HepG2 (cell line): ENCODE measurements at regions not wholly inside any gene's neighbourhood (a gene's known extent, or its start where the extent isn't known, plus 50 kb on each side); places are given as distances from the start of the nearest gene placed in this dataset.

Experiments
- ATAC-seq: fragments of 200-7000 bp; cut with Tn5 transposase; 3 replicates; pipeline ENCODE4 v1.9.1; 2020; ENCODE audit warnings: mild to moderate bottlenecking, moderate library complexity
- BruUV-seq: library from RNA; stranded (reverse); fragments of 400-500 nt; replicated peaks from 2 replicates; lab custom pipeline; 2021; lab: Mats Ljungman, UMichigan
- CTCF ChIA-PET: fragments of 300-600 bp; formaldehyde crosslinking; extraction: SDS; loops from one replicate; lab custom pipeline; 2021; ENCODE audit warnings: low total read pairs, inconsistent platforms, low intra/inter-chr PET ratio; lab: Yijun Ruan, JAX
- POLR2A ChIA-PET: fragments of 350-600 bp; sonication (Branson Sonifier 250); formaldehyde crosslinking; loops from one replicate; lab custom pipeline; 2020; ENCODE audit warnings: antibody characterized with exemption, inconsistent platforms; lab: Yijun Ruan, JAX
- DNase-seq: peaks from one replicate; pipeline ENCODE4 v3.0.0-alpha.2; 2015; ENCODE audit warnings: low spot score
- FAIRE-seq: peaks from 3 replicates; lab custom pipeline; 2011; peaks lifted over from hg19 to GRCh38; lab: Jason Lieb, UNC
- H2AFZ ChIP-seq: one replicate; pipeline ENCODE4 v1.6.1; 2011; ENCODE audit warnings: low read length, inconsistent platforms
- H3K27ac ChIP-seq: fragments of 300-600 bp; 3 replicates; pipeline ENCODE4 v1.8.0; 2011; ENCODE audit warnings: mixed run types, mild to moderate bottlenecking, mixed read lengths, low read length, inconsistent platforms; ENCODE audit not compliant: insufficient read depth; ENCODE audit errors: extremely low read length
- H3K27me3 ChIP-seq, 2 experiments: fragments of 200-600 bp in 1 of 2; 2 replicates in 1 of 2; 3 replicates in 1 of 2; pipeline versions ENCODE4 v1.6.0 to v1.8.0; 2011; ENCODE audit warnings: low read length in 2 of 2, mild to moderate bottlenecking in 2 of 2, moderate library complexity in 2 of 2, inconsistent platforms in 1 of 2; ENCODE audit not compliant: insufficient read depth in 2 of 2, control insufficient read depth in 1 of 2
- H3K36me3 ChIP-seq, 2 experiments: fragments of 200-600 bp in 1 of 2; replicated peaks in 1 of 2; 2 replicates in 1 of 2; 3 replicates in 1 of 2; pipeline versions ENCODE4 v1.5.1 to v1.8.0; 2011; ENCODE audit warnings: low read length in 2 of 2, inconsistent platforms in 1 of 2; ENCODE audit not compliant: insufficient read depth in 2 of 2, control insufficient read depth in 1 of 2
- H3K4me1 ChIP-seq: 2 replicates; pipeline ENCODE4 v1.5.1; 2012; ENCODE audit warnings: low read length, inconsistent platforms; ENCODE audit not compliant: insufficient read depth
- H3K4me2 ChIP-seq: 2 replicates; pipeline ENCODE4 v1.6.0; 2011; ENCODE audit warnings: low read depth, low read length, inconsistent platforms
- H3K4me3 ChIP-seq, 3 experiments: fragments of 200-600 bp in 1 of 3; sonication (generic), shearing (Covaris generic) in 1 of 3; replicated peaks in 1 of 3; 2 replicates each; pipeline ENCODE4 v1.5.1; 2011 to 2016; ENCODE audit warnings: low read length in 3 of 3, inconsistent platforms in 2 of 3, low read depth in 2 of 3, mild to moderate bottlenecking in 2 of 3, control low read depth in 1 of 3, mixed read lengths in 1 of 3; ENCODE audit not compliant: insufficient read depth in 1 of 3
- H3K79me2 ChIP-seq: one replicate; pipeline ENCODE4 v1.6.1; 2011; ENCODE audit warnings: low read length, inconsistent platforms; ENCODE audit not compliant: insufficient read depth
- H3K9ac ChIP-seq: 2 replicates; pipeline ENCODE4 v1.6.0; 2011; ENCODE audit warnings: mild to moderate bottlenecking, low read depth, low read length, inconsistent platforms; ENCODE audit not compliant: insufficient read depth
- H3K9me3 ChIP-seq: 2 replicates; pipeline ENCODE4 v1.5.1; 2012; ENCODE audit warnings: mild to moderate bottlenecking, low read length
- H4K20me1 ChIP-seq: 2 replicates; pipeline ENCODE4 v1.6.0; 2011; ENCODE audit warnings: inconsistent platforms, mild to moderate bottlenecking, low read length, moderate library complexity; ENCODE audit not compliant: insufficient read depth
- CCAR2 ChIP-seq: fragments of 200-400 bp; formaldehyde crosslinking; optimal IDR thresholded peaks from 2 replicates; pipeline ENCODE3; 2018; ENCODE audit warnings: low read depth, mild to moderate bottlenecking, low read length, moderate library complexity
- GFI1 ChIP-seq: sonication (generic); formaldehyde crosslinking; IDR thresholded peaks from 2 replicates; pipeline ENCODE4 v1.5.0; 2020; ENCODE audit warnings: missing genetic modification reagents, mild to moderate bottlenecking, borderline replicate concordance
- HNRNPH1 ChIP-seq: fragments of 200-400 bp; formaldehyde crosslinking; optimal IDR thresholded peaks from 2 replicates; pipeline ENCODE3; 2017; ENCODE audit warnings: mild to moderate bottlenecking, low read depth, low read length
- KDM3A ChIP-seq: IDR thresholded peaks from 2 replicates; pipeline ENCODE4 v1.6.1; 2018; ENCODE audit warnings: low read depth, missing compliant biosample characterization
- ZFP62 ChIP-seq: sonication (generic); formaldehyde crosslinking; IDR thresholded peaks from 2 replicates; pipeline ENCODE4 v1.4.0; 2020; ENCODE audit warnings: missing genetic modification reagents
- ZNF292 ChIP-seq: sonication (generic); formaldehyde crosslinking; IDR thresholded peaks from 2 replicates; pipeline ENCODE4 v1.8.1; 2022; ENCODE audit warnings: mild to moderate bottlenecking, low read depth, missing genetic modification reagents, borderline replicate concordance
- ZNF383 ChIP-seq: sonication (generic); formaldehyde crosslinking; IDR thresholded peaks from 2 replicates; pipeline ENCODE4 v1.4.0; 2020; ENCODE audit warnings: missing genetic modification reagents, mild to moderate bottlenecking, borderline replicate concordance
- WGBS: methylation state at CpG from one replicate; pipeline ENCODE4 v1.1.6; 2017; ENCODE audit warnings: low lambda C conversion rate; 5-methylcytosine and 5-hydroxymethylcytosine counted together
- in situ Hi-C: cut with HindIII; loops from 2 replicates; pipeline ENCODE4 v1.10.0; 2017; ENCODE audit warnings: low pct_unique_long_range_greater_than_20kb; ENCODE audit not compliant: extremely low pct_ligation_motif_present
- intact Hi-C: fragments of 100-400 bp; cut with micrococcal nuclease; formaldehyde crosslinking; loops from one replicate; pipeline ENCODE4 v1.10.0; 2022; ENCODE audit not compliant: unreplicated experiment

DNA sequence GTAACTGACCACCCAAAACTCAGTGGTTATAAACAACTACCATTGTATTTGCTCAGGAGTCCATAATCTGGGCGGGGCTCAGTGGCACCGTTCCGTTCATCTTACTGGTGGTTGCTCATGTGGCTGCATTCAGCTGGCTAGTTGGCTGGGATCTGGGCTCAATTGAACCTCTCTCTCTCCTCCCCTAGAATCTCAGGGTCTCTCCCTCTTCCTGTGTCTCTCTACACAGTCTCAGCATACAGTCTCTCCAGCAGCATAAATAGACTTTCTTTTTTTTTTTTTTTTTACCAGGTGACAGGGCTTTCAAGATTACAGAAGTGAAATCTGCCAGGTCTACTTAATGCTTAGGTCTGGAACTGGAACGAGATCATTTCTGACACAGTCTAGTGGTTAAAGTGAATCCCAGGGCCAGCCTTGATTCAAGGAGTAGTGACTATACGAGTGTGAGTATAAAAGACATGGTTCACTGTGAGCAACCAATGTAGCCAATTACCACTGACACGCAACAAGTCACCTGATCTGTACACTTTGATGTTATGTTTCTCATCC lies 193.7 kb upstream of the ESRRG start:
- WGBS: 12% methylated on average over 6 of the region's 6 CpGs
- ATAC-seq: no peak
- intact Hi-C loops: no loop called here
- no peaks in the 10 kb centered on the region for H3K27me3 ChIP-seq
- POLR2A ChIA-PET: no interaction called here
- BruUV-seq: no TSS peak
- no peak overlapping the region for H2AFZ ChIP-seq
- FAIRE-seq: no peak
- H3K27ac ChIP-seq: no peak overlapping the region
- CTCF ChIA-PET: no interaction called here
- TF ChIP-seq KDM3A (CRISPR knock-in tag): no peak
- no peaks in the 10 kb centered on the region for H3K9me3 ChIP-seq
- in situ Hi-C loops: no loop called here
- H4K20me1 ChIP-seq: no peaks in the 10 kb centered on the region
- DNase-seq: no peak
- H3K79me2 ChIP-seq: no peaks in the 10 kb centered on the region
- no peaks in the 10 kb centered on the region for H3K36me3 ChIP-seq
- no peak overlapping the region for H3K9ac ChIP-seq
- no peak overlapping the region for H3K4me2 ChIP-seq
- no peaks in the 10 kb centered on the region for H3K4me1 ChIP-seq
- no peak overlapping the region for H3K4me3 ChIP-seq

DNA sequence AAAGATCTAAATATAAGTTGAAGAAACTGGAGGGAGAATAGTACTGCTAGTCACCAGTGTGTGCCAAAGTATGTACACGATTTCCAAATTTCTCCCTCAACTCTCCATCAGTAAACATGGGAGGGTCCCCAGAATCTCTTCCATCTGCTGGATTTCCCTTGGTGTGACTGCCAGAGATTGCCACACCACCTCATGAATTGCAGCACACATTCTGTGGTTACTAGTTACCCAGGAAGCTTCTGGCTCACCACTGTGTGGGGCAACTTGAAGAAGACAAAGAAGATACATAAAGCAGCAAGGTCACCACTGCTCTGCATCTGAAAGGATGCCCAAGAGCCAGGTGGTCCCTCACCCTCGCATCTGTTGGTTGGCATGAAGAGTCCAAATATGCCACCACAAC lies 191.7 kb upstream of the ESRRG start:
- in situ Hi-C loops: no loop called here
- DNase-seq: no peak
- no peak for TF ChIP-seq ZFP62 (CRISPR knock-in tag)
- TF ChIP-seq CCAR2: no peak
- no peak for TF ChIP-seq ZNF292 (CRISPR knock-in tag)
- TF ChIP-seq ZNF383: no peak
- no peak for TF ChIP-seq GFI1 (CRISPR knock-in tag)
- no peak for TF ChIP-seq HNRNPH1
- TF ChIP-seq, all 625 proteins: peak for 0
- no peaks in the 10 kb centered on the region for H3K4me1 ChIP-seq
- POLR2A ChIA-PET: no interaction called here
- H4K20me1 ChIP-seq: no peaks in the 10 kb centered on the region
- no peak overlapping the region for H3K4me3 ChIP-seq
- H3K9ac ChIP-seq: no peak overlapping the region
- intact Hi-C loops: no loop called here
- ATAC-seq: no peak
- no peaks in the 10 kb centered on the region for H3K79me2 ChIP-seq
- H3K9me3 ChIP-seq: no peaks in the 10 kb centered on the region
- H3K27ac ChIP-seq: no peak overlapping the region
- no TSS peak for BruUV-seq
- WGBS: 0% methylated on average over 2 of the region's 2 CpGs
- no peaks in the 10 kb centered on the region for H3K36me3 ChIP-seq
- no peaks in the 10 kb centered on the region for H3K27me3 ChIP-seq
- CTCF ChIA-PET: no interaction called here
- FAIRE-seq: no peak
- no peak overlapping the region for H2AFZ ChIP-seq
- no peak overlapping the region for H3K4me2 ChIP-seq
